ENCODE measurements at regions not wholly inside any gene's neighbourhood (a gene's known extent, or its start where the extent isn't known, plus 50 kb on each side); places are given as distances from the start of the nearest gene placed in this dataset.

DNA sequence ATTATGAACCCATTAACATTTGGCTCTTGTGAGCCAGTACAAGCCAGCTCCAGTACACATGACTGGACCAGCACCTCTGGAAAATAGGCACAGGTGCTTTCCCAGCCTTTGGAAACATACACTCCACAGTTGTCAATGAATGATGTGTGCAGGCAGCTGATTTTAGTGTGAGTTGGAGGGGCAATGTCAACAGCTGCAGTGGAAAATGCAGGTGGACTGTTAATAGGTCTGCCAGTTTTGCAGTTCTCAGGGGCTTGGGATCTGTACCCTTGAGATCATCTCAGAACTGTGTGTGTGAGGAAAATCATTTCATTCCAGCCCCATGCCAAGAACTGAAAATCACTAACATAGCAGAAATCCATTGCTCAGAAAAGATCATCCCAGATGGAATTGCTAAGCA, 81.7 kb upstream of the CHRDL1 start:
- TF ChIP-seq, protein P1, sequence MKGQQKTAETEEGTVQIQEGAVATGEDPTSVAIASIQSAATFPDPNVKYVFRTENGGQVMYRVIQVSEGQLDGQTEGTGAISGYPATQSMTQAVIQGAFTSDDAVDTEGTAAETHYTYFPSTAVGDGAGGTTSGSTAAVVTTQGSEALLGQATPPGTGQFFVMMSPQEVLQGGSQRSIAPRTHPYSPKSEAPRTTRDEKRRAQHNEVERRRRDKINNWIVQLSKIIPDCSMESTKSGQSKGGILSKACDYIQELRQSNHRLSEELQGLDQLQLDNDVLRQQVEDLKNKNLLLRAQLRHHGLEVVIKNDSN (IDR thresholded peaks at IDR 0.05): no peak
- TF ChIP-seq EP300 (IDR thresholded peaks at IDR 0.05; ENCODE audit: borderline replicate concordance) (no peak), YY1 (IDR thresholded peaks at IDR 0.05; ENCODE audit: low read depth) (no peak), CEBPB (IDR thresholded peaks at IDR 0.05) (no peak), RAD21 (IDR thresholded peaks at IDR 0.05; ENCODE audit: low read depth) (no peak), CREB1 (IDR thresholded peaks at IDR 0.05; ENCODE audit: low read depth) (no peak), EGR1 (IDR thresholded peaks at IDR 0.05) (no peak)

DNA sequence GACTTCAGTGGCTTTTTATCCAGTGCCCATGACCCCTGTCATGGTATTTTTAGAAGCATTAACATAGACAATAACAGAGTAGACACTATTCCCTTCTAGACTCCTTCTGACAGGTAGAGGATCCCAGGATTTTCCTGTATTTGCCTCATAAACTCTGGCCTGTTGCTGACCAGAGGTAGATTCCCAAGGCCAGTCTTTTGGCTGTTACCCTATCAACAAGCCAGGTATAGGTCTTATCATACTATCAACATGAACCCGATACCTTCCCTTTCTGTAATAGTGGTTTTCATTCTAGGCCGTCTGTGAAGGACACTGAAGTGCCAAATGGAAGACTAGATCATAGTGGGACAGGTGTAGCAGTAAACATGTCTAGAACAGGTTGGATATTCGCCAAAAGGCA, 76.2 kb upstream of the CHRDL1 start:
- TF ChIP-seq CREB1 (IDR thresholded peaks at IDR 0.05; ENCODE audit: low read depth): no peak
- TF ChIP-seq, protein P2, sequence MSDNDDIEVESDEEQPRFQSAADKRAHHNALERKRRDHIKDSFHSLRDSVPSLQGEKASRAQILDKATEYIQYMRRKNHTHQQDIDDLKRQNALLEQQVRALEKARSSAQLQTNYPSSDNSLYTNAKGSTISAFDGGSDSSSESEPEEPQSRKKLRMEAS (IDR thresholded peaks at IDR 0.05): no peak
- TF ChIP-seq EGR1 (IDR thresholded peaks at IDR 0.05): no peak
- no peak for TF ChIP-seq TEAD4 (IDR thresholded peaks at IDR 0.05)
- TF ChIP-seq CEBPB (IDR thresholded peaks at IDR 0.05): no peak
- no peak for TF ChIP-seq YY1 (IDR thresholded peaks at IDR 0.05; ENCODE audit: low read depth)

DNA sequence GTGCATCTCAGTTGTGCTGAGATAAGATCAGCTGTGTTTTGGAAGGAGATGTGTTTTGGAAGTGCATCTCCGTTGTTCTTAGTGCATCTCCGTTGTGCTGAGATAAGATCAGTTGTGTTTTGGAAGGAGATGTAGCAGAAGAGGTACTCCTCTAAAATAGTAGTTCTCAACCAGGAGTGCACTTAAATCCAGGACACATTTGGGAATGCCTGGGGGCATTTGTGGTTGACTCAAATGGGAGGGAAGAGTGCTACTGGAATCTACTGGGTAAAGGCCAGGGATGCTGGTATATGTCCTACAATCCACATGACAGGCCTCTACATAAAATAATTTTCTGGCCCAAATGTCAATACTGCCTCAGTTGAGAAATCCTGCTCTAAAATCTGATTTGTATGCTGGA, 70.8 kb upstream of the CHRDL1 start:
- TF ChIP-seq ZBTB7A (IDR thresholded peaks at IDR 0.05; ENCODE audit: low read depth) (no peak), TEAD4 (IDR thresholded peaks at IDR 0.05) (no peak), NFIC (IDR thresholded peaks at IDR 0.05) (no peak)

DNA sequence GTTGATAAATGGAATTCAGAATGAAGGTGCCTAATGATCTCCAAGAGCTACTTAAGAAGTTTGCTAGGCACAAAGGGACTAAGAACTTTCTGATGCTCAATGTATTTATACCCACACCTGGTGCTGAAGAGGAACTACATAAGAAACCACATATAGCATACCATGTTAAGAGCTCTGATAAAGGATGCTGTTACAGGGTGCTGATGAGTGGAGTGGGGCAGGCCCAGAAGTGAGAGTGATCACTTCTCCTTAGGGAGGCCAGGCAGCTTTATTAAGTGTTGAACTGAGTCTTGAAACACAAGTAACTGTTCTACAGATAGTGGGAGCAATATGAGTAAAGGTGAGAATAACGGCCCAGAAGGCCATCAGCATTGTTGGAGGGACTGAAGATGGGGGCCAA, 68.3 kb upstream of the CHRDL1 start:
- TF ChIP-seq CEBPB (IDR thresholded peaks at IDR 0.05): no peak
- TF ChIP-seq RAD21 (IDR thresholded peaks at IDR 0.05; ENCODE audit: low read depth): no peak
- TF ChIP-seq, protein P1 (IDR thresholded peaks at IDR 0.05): no peak
- no peak for TF ChIP-seq YY1 (IDR thresholded peaks at IDR 0.05; ENCODE audit: low read depth)
- no peak for TF ChIP-seq ZBTB7A (IDR thresholded peaks at IDR 0.05; ENCODE audit: low read depth)
- TF ChIP-seq CREB1 (IDR thresholded peaks at IDR 0.05; ENCODE audit: low read depth): no peak
- TF ChIP-seq FOXM1 (IDR thresholded peaks at IDR 0.05; ENCODE audit: borderline replicate concordance, low read depth): no peak

- TF ChIP-seq EGR1 (IDR thresholded peaks at IDR 0.05): no peak
These were observed 62.9 kb upstream of the CHRDL1 start for GRCh38 chrX:110858565-110858964.

DNA sequence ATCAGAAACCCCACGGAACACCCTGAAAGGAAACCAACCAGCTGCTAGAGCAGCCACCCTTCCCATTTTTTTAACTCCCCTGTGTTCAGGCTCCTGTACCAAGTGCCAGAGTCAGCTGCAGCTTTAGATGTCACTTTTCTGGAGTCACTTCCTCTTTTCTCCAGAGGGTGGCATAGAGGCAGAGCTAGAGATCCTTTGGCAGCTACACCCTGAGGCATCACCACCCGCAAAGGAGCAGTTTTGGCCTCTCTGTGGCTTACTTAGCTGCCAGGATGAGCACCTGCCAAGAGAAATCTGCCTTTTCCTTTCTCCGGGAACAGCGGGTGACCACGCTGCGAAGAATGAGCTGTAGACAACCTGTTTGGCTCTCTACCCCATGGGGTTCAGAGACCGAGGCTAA, 58.0 kb upstream of the CHRDL1 start:
- TF ChIP-seq, protein P2 (IDR thresholded peaks at IDR 0.05): no peak
- no peak for TF ChIP-seq RAD21 (IDR thresholded peaks at IDR 0.05; ENCODE audit: low read depth)

GRCh38 chrX:110852180-110852579, 56.6 kb upstream of the CHRDL1 start:
- TF ChIP-seq TCF12 (IDR thresholded peaks at IDR 0.05; ENCODE audit: low read depth) (no peak), ZBTB7A (IDR thresholded peaks at IDR 0.05; ENCODE audit: low read depth) (no peak), EGR1 (IDR thresholded peaks at IDR 0.05) (no peak), RAD21 (IDR thresholded peaks at IDR 0.05; ENCODE audit: low read depth) (peak; percentile 41; the same call in 1 of the 2 replicates), YY1 (IDR thresholded peaks at IDR 0.05; ENCODE audit: low read depth) (no peak), TEAD4 (IDR thresholded peaks at IDR 0.05) (no peak)

GRCh38 chrX:110851780-110852179, 56.2 kb upstream of the CHRDL1 start:
- TF ChIP-seq, protein P3, sequence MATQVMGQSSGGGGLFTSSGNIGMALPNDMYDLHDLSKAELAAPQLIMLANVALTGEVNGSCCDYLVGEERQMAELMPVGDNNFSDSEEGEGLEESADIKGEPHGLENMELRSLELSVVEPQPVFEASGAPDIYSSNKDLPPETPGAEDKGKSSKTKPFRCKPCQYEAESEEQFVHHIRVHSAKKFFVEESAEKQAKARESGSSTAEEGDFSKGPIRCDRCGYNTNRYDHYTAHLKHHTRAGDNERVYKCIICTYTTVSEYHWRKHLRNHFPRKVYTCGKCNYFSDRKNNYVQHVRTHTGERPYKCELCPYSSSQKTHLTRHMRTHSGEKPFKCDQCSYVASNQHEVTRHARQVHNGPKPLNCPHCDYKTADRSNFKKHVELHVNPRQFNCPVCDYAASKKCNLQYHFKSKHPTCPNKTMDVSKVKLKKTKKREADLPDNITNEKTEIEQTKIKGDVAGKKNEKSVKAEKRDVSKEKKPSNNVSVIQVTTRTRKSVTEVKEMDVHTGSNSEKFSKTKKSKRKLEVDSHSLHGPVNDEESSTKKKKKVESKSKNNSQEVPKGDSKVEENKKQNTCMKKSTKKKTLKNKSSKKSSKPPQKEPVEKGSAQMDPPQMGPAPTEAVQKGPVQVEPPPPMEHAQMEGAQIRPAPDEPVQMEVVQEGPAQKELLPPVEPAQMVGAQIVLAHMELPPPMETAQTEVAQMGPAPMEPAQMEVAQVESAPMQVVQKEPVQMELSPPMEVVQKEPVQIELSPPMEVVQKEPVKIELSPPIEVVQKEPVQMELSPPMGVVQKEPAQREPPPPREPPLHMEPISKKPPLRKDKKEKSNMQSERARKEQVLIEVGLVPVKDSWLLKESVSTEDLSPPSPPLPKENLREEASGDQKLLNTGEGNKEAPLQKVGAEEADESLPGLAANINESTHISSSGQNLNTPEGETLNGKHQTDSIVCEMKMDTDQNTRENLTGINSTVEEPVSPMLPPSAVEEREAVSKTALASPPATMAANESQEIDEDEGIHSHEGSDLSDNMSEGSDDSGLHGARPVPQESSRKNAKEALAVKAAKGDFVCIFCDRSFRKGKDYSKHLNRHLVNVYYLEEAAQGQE (IDR thresholded peaks at IDR 0.05; ENCODE audit: low read depth): no peak
- TF ChIP-seq TEAD4 (IDR thresholded peaks at IDR 0.05) (no peak), FOXM1 (IDR thresholded peaks at IDR 0.05; ENCODE audit: borderline replicate concordance, low read depth) (no peak), EP300 (IDR thresholded peaks at IDR 0.05; ENCODE audit: borderline replicate concordance) (no peak), EGR1 (IDR thresholded peaks at IDR 0.05) (no peak), RAD21 (IDR thresholded peaks at IDR 0.05; ENCODE audit: low read depth) (no peak), ZBTB7A (IDR thresholded peaks at IDR 0.05; ENCODE audit: low read depth) (no peak), CEBPB (IDR thresholded peaks at IDR 0.05) (no peak), CREB1 (IDR thresholded peaks at IDR 0.05; ENCODE audit: low read depth) (no peak), YY1 (IDR thresholded peaks at IDR 0.05; ENCODE audit: low read depth) (no peak), TCF12 (IDR thresholded peaks at IDR 0.05; ENCODE audit: low read depth) (no peak), NFIC (IDR thresholded peaks at IDR 0.05) (no peak), TAF1 (IDR thresholded peaks at IDR 0.05; ENCODE audit: low read depth) (no peak)
- TF ChIP-seq, protein P2 (IDR thresholded peaks at IDR 0.05): no peak
- TF ChIP-seq, protein P1 (IDR thresholded peaks at IDR 0.05): no peak

Measured in Ishikawa (cell line).